Neural progenitor cell (in vitro differentiated cells): ENCODE measurements at regions not wholly inside any gene's neighbourhood (a gene's known extent, or its start where the extent isn't known, plus 50 kb on each side); places are given as distances from the start of the nearest gene placed in this dataset.

Source experiments
- DNase-seq: peaks from one replicate; pipeline ENCODE4 v3.0.0-alpha.2; 2016; ENCODE audit warnings: low spot score
- H2AFZ ChIP-seq: fragments of 200-600 bp; sonication (generic); replicated peaks from 2 replicates; pipeline ENCODE4 v1.6.1; 2016; ENCODE audit warnings: antibody characterized with exemption
- H3F3A ChIP-seq: fragments of 200-600 bp; sonication (generic); 2 replicates; pipeline ENCODE4 v1.6.1; 2016; ENCODE audit warnings: antibody characterized with exemption, low read depth
- H3K27ac ChIP-seq: fragments of 200-600 bp; sonication (generic); 2 replicates; pipeline ENCODE4 v1.5.1; 2016; ENCODE audit warnings: mild to moderate bottlenecking
- H3K27me3 ChIP-seq: fragments of 200-600 bp; sonication (generic); 2 replicates; pipeline ENCODE4 v1.6.1; 2016; ENCODE audit warnings: mild to moderate bottlenecking, moderate library complexity
- H3K36me3 ChIP-seq: fragments of 200-600 bp; sonication (generic); 2 replicates; pipeline ENCODE4 v1.5.1; 2016
- H3K4me1 ChIP-seq: fragments of 200-600 bp; sonication (generic); 2 replicates; pipeline ENCODE4 v1.6.1; 2016; ENCODE audit warnings: mixed run types
- H3K4me2 ChIP-seq: fragments of 200-600 bp; sonication (generic); 2 replicates; pipeline ENCODE4 v1.6.1; 2016
- H3K4me3 ChIP-seq: fragments of 200-600 bp; sonication (generic); 2 replicates; pipeline ENCODE4 v1.5.1; 2016
- H3K79me2 ChIP-seq: fragments of 200-600 bp; sonication (generic); 2 replicates; pipeline ENCODE4 v1.6.1; 2016; ENCODE audit warnings: low read depth
- H3K9ac ChIP-seq: fragments of 200-600 bp; sonication (generic); 2 replicates; pipeline ENCODE4 v1.6.1; 2016
- H3K9me3 ChIP-seq: fragments of 200-600 bp; sonication (generic); 2 replicates; pipeline ENCODE4 v1.5.1; 2016; ENCODE audit warnings: low read depth
- H4K20me1 ChIP-seq: fragments of 200-600 bp; sonication (generic); 2 replicates; pipeline ENCODE4 v1.6.1; 2016; ENCODE audit warnings: low read depth
- H3K27ac Mint-ChIP-seq: 3 replicates; pipeline ENCODE4 v1.8.0; 2021; ENCODE audit warnings: mixed read lengths
- H3K27me3 Mint-ChIP-seq: 2 replicates; pipeline ENCODE4 v1.8.0; 2022; ENCODE audit warnings: low read depth, mild to moderate bottlenecking, inconsistent platforms, moderate library complexity, mixed read lengths; ENCODE audit not compliant: insufficient read depth
- H3K36me3 Mint-ChIP-seq: 3 replicates; pipeline ENCODE4 v1.8.0; 2021; ENCODE audit warnings: mixed read lengths
- H3K4me1 Mint-ChIP-seq: 3 replicates; pipeline ENCODE4 v1.8.0; 2021; ENCODE audit warnings: mixed read lengths
- H3K4me3 Mint-ChIP-seq: 3 replicates; pipeline ENCODE4 v1.8.0; 2021; ENCODE audit warnings: mild to moderate bottlenecking, moderate library complexity, mixed read lengths
- H3K9me3 Mint-ChIP-seq: 3 replicates; pipeline ENCODE4 v1.8.0; 2020; ENCODE audit warnings: mixed read lengths
- CTCF ChIP-seq: fragments of 200-600 bp; sonication (generic); IDR thresholded peaks from 2 replicates; pipeline ENCODE4 v1.5.1; 2017; ENCODE audit warnings: antibody characterized with exemption, mild to moderate bottlenecking
- EZH2 ChIP-seq: fragments of 200-600 bp; sonication (generic); IDR thresholded peaks from 2 replicates; pipeline ENCODE4 v1.6.1; 2017; ENCODE audit warnings: antibody characterized with exemption, mild to moderate bottlenecking, moderate library complexity
- EZH2phosphoT487 ChIP-seq: fragments of 200-600 bp; sonication (generic); IDR thresholded peaks from 2 replicates; pipeline ENCODE4 v1.6.1; 2017; ENCODE audit warnings: antibody characterized with exemption

- H3K27me3 Mint-ChIP-seq, result peaks cover 12% of the 10 kb centered on the region
- Histone ChIP-seq H2AFZ (no peak overlapping the region), H3K27ac (no peak overlapping the region), H3K36me3 (no peaks in the 10 kb centered on the region), H3K27me3 (no peaks in the 10 kb centered on the region), H3K9me3 (no peaks in the 10 kb centered on the region), H3K4me2 (no peak overlapping the region), H3K9ac (no peak overlapping the region), H4K20me1 (no peaks in the 10 kb centered on the region), H3K4me3 (no peak overlapping the region), H3F3A (no peaks in the 10 kb centered on the region), H3K79me2 (no peaks in the 10 kb centered on the region), H3K4me1 (no peaks in the 10 kb centered on the region)
- H3K9me3 Mint-ChIP-seq, result peaks cover 18% of the 10 kb centered on the region
- H3K4me3 Mint-ChIP-seq, result no peak overlapping the region
- peak; percentile 11 for DNase-seq
- H3K4me1 Mint-ChIP-seq, result peaks cover 32% of the 10 kb centered on the region
- H3K36me3 Mint-ChIP-seq, result no peaks in the 10 kb centered on the region
- H3K27ac Mint-ChIP-seq, result peak overlapping the region; percentile 8
- TF ChIP-seq EZH2, result no peak
- TF ChIP-seq EZH2phosphoT487, result no peak
- TF ChIP-seq CTCF, result no peak
Measured at GRCh38 chr17:65370669-65371131, 190.7 kb downstream of the AXIN2 start.

GRCh38 chr17:65368341-65368740, 193.1 kb downstream of the AXIN2 start:
- H2AFZ ChIP-seq, result no peak overlapping the region
- H4K20me1 ChIP-seq, result no peaks in the 10 kb centered on the region
- H3K36me3 Mint-ChIP-seq, result no peaks in the 10 kb centered on the region
- no peak overlapping the region for H3K4me2 ChIP-seq
- no peak overlapping the region for H3K9ac ChIP-seq
- no peak overlapping the region for H3K27ac Mint-ChIP-seq
- DNase-seq, result no peak
- H3K27ac ChIP-seq, result no peak overlapping the region
- no peaks in the 10 kb centered on the region for H3K79me2 ChIP-seq
- peaks cover 37% of the 10 kb centered on the region for H3K4me1 Mint-ChIP-seq
- no peak for TF ChIP-seq EZH2phosphoT487
- H3K36me3 ChIP-seq, result no peaks in the 10 kb centered on the region
- peaks cover 17% of the 10 kb centered on the region for H3K27me3 Mint-ChIP-seq
- no peaks in the 10 kb centered on the region for H3K9me3 ChIP-seq
- H3K27me3 ChIP-seq, result no peaks in the 10 kb centered on the region
- no peaks in the 10 kb centered on the region for H3F3A ChIP-seq
- peaks cover 21% of the 10 kb centered on the region for H3K9me3 Mint-ChIP-seq
- H3K4me3 Mint-ChIP-seq, result no peak overlapping the region
- H3K4me1 ChIP-seq, result no peaks in the 10 kb centered on the region
- no peak overlapping the region for H3K4me3 ChIP-seq

- no peaks in the 10 kb centered on the region for H3K36me3 Mint-ChIP-seq
- no peaks in the 10 kb centered on the region for H3F3A ChIP-seq
- no peaks in the 10 kb centered on the region for H3K9me3 ChIP-seq
- no peak overlapping the region for H3K9ac ChIP-seq
- H3K79me2 ChIP-seq, result no peaks in the 10 kb centered on the region
- peaks cover 33% of the 10 kb centered on the region for H3K4me1 Mint-ChIP-seq
- no peak for TF ChIP-seq CTCF
- TF ChIP-seq EZH2phosphoT487, result no peak
- no peak for TF ChIP-seq EZH2
- H3K27ac ChIP-seq, result no peak overlapping the region
- H3K4me3 ChIP-seq, result no peak overlapping the region
- peak overlapping the region; percentile 54 for H3K27ac Mint-ChIP-seq
- no peak overlapping the region for H3K4me2 ChIP-seq
- H3K36me3 ChIP-seq, result no peaks in the 10 kb centered on the region
- no peaks in the 10 kb centered on the region for H3K27me3 ChIP-seq
- H3K4me1 ChIP-seq, result no peaks in the 10 kb centered on the region
- no peaks in the 10 kb centered on the region for H4K20me1 ChIP-seq
- no peak overlapping the region for H2AFZ ChIP-seq
- peaks cover 17% of the 10 kb centered on the region for H3K27me3 Mint-ChIP-seq
- no peak overlapping the region for H3K4me3 Mint-ChIP-seq
- H3K9me3 Mint-ChIP-seq, result peaks cover 22% of the 10 kb centered on the region
- no peak for DNase-seq
Measured at GRCh38 chr17:65366102-65366844, 195.2 kb downstream of the AXIN2 start.

GRCh38 chr17:65365169-65365568, 196.3 kb downstream of the AXIN2 start:
- Mint-ChIP-seq H3K27me3 (peaks cover 14% of the 10 kb centered on the region), H3K4me3 (peak overlapping the region; percentile 50), H3K36me3 (no peaks in the 10 kb centered on the region), H3K4me1 (peaks cover 40% of the 10 kb centered on the region), H3K9me3 (peaks cover 14% of the 10 kb centered on the region), H3K27ac (peak overlapping the region; percentile 97)
- Histone ChIP-seq H3K36me3 (no peaks in the 10 kb centered on the region), H3K4me3 (no peak overlapping the region), H3K9me3 (no peaks in the 10 kb centered on the region), H3K27ac (no peak overlapping the region), H3K9ac (no peak overlapping the region), H3K4me1 (no peaks in the 10 kb centered on the region), H3K79me2 (no peaks in the 10 kb centered on the region), H2AFZ (peak overlapping the region; percentile 23), H4K20me1 (no peaks in the 10 kb centered on the region), H3F3A (no peaks in the 10 kb centered on the region), H3K27me3 (no peaks in the 10 kb centered on the region), H3K4me2 (no peak overlapping the region)
- DNase-seq, result no peak
- TF ChIP-seq EZH2 (no peak), EZH2phosphoT487 (no peak), CTCF (no peak)
